ENCODE measurements at regions not wholly inside any gene's neighbourhood (a gene's known extent, or its start where the extent isn't known, plus 50 kb on each side); places are given as distances from the start of the nearest gene placed in this dataset.
"Not testable (repeated sequence)": the region's sequence is repeated elsewhere in the genome, so short reads cannot be mapped to it uniquely, and the experiment has no call there.

DNA sequence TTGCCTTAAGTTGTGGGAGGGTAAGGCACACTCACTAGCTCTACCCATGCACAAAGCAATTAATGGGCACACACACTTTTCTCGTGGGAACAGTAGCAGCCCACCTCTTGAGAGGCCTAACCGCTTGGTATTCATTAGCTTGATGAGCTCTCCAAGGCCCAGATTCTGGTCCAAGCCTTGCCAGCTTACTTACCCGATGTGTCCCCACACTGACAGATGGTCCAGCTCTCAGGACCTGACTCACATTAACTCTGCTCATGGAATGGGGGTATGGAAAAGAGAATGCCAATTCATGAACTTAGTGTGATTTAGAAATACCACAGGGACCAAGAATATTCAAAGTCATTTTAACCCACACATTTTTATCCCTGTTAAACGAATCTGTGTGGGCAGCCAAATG lies 106.8 kb upstream of the CACHD1 start:
- no peak for DNase-seq

DNA sequence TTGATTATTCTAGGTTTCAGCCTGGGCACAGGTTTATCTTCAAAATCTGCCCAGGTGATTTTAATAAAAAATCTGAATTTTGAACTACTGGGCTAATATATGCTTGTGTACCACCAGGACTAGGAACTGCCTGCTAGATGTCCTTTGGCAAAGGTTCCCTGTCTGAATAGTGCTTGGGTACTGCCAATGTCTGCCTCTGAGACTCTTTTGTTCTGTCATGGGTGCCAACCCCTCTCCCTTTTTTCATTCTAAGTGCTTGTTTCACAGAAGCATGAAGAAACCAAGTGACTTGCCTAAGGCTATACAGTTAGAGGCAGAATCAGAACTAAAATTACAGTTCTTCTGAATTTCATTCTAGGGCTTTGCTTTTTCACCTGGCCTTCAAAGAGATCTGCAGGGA lies 106.3 kb upstream of the CACHD1 start:
- DNase-seq = no peak

DNA sequence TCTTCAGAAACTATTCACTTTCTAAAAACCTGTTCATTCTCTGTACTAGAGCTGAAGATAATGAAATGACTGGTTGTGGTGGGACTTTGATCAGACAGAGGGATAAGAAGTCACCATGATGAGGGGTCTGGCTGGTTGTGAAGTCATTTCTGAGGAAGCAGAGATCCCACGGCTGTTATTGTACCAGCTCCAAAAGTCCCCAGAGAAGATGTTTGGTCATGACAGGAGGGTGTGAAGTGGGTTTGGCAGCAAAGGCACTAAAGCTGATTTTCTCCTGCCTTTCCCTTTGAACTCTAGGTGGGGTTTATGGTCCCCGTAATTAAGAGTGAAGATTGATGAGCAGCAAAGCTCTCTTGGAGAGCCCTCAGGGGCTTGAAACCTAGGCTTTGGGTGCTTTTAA lies 103.1 kb upstream of the CACHD1 start:
- no peak for DNase-seq

DNA sequence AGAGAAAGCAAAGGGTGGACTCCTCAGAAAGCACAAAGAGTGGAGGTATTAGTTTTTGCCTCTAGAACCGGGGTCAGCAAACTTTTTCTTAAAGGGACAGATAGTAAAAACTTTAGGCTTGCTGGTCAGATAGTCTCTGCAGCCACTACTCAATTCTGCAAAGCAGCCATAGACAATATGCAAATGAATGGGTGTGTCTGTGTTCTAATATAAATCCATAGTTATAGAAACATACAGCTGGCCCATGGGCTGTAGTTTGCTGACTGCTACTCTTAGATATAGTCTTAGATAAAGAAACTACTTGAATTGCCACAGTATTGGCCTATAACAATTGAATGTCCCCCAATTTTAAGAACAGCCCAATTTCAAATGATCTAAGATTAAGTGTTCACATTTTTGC lies 101.6 kb upstream of the CACHD1 start:
- DNase-seq = no peak

DNA sequence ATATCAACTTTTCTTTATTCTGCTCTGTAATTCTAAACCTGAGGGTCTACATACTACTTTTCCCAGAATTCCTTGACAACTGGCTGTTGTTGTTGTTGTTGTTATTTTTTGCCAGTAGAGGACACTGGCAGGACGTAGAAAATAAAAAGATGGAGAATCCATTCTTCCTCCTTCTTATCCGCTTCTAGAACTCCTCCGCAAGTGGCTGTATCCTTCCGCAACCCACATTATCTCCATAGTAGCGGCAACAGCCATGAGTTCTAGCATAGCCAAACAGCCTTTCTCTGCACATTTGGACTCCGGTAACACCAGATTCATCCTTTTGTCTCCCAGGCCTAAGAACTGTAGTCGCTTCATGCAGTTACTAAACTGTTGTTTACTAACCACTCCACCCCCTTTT lies 91.1 kb upstream of the CACHD1 start:
- no peak for DNase-seq

DNA sequence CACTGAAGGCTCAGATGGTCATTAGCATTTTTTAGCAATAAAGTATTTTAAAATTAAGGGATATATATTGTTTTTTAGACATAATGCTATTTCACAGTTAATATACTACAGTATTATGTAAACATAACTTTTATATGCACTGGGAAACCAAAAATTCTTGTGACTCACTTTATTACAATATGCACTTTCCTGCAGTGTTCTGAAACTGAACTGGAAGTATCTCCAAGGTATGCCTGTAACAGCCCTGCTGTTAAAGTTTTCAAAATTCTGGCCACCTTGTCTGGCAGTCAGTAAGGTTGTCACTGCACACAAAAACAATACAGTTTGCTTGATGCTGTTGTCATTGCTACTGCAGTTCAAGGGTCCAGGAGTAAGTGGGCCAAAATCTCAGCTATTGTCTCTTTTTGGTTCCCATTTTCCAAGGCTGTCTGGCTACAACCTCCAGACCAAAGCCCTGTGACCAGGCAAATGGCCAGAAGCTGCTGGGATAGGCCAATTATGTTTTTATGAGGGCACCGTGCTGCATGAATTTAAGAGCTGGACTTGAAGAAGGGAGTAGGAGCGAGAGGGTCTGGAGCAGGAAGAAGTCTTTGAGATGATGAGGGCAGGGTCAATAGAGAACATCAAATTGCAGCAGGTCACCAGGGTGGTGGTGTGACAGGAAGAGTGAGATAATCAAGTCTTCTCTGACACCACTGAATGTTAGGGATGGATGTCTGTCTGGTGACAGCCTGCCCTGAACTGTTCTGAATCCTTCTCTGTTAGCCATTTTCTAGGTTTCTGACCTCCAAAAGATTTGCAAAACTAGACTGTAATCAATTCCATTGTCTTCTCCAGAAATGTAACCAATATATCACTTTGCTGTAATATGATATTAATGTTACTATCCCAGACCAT lies 82.3 kb upstream of the CACHD1 start:
- no peak for DNase-seq

DNA sequence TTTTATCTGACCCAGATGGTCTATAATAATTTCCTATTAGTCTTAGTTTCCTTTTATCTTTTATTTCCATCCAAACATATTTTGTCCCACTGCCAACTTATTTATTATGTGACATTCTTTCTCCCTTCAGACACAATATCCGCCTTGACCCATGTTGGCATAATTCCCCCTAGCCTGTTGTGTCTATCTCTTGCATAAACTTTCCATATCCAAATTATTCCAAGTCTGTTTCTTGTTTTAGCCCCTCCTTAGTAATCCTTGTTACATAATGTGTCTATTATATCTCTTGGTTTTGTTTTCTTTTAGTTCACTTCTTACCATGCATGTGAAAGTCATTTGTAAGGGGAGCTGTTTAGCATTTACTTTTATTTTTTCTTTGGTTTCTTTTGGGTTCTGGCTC lies 81.6 kb upstream of the CACHD1 start:
- DNase-seq = no peak

DNA sequence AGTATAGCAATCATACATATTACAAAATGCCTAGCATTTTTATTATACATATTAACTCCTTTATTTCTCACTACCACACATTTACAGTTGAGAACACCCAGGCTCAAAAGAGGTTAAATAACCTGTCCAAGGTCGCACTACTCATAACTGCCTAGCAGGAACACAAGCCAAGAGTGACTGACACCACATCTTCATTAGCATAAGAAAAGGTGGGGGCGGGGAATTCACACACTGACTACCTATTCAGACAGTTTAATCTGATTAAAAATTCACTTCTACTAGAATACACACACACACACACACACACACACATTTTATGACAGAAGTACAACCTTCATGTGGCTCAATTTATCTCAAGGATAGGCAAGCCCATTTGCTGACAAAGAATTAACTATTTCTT lies 77.8 kb upstream of the CACHD1 start:
- no peak for DNase-seq

DNA sequence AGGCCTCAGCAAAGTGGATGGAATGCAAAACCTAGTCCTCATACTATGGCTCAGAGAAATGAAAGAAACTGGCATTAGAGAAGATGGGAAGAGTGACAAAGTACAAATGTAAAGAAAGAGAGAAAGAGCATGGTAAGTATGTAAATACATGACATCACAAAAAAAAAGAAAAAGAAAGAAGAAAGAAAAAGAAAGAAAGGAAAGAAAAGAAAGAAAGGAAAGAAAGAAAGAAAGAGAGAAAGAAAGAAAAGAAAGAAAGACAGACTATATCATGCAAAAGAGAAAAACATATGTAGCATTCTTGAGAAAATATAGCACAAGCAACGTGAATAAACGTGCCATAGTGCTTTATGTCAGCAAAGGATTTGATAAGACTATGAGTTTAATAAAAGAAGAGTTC lies 76.1 kb upstream of the CACHD1 start:
- DNase-seq = no peak

DNA sequence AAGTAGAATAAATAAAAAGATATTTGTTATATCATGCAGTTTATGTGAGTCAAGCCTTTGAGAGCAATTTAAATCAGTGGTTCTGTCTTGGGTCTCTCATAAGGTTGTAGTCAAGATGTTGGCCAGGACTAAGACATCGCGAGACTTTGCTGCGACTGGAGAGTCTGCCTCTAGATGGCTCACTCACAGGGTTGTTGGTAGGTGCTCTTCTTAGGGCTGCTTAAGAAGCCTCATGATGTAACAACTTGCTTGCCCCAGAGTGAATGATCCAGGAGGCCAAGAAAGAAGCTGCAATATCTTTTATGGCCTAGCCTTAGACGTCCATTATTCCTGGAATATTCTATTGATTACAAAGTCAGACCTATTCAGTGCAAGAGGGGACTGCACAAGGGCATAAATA lies 73.1 kb upstream of the CACHD1 start:
- no peak for DNase-seq

DNA sequence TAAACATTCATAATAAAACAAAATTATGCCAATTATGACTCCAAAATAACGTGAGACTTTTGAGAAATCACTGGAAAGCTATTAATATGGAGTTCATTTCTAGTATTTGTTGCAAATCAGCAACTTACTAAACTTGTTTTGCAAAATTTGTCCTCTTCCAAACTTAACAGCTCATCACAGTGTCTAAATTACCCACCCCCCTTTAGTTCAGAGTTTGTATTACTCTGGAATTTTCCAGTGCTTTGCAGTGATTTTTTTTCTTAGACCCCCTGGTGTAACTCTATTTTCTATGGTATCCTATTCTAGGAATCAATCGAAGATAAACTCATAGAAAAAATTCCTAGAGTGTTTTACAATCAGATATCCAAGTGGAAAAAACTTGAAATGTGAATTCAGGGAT lies 72.4 kb upstream of the CACHD1 start:
- no peak for DNase-seq

DNA sequence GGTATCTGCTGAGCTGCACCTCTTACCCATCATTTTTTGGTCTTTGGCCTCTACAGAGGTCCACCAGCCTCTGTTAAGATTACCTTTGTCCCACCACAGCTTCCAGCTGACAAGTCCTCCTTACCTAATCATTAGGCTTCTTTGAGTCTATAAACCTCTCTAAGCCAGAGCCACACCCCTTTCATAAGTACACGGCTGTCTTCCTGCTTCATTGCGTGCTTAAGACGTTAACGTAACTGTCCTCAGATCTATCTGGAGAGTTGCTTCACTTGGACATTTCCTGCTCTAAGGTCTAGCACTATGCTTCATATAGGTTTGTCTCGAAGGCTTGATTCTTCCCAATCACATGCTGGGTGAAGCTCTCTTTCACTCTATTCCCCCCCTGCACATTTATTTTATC lies 71.0 kb upstream of the CACHD1 start:
- DNase-seq = no peak

DNA sequence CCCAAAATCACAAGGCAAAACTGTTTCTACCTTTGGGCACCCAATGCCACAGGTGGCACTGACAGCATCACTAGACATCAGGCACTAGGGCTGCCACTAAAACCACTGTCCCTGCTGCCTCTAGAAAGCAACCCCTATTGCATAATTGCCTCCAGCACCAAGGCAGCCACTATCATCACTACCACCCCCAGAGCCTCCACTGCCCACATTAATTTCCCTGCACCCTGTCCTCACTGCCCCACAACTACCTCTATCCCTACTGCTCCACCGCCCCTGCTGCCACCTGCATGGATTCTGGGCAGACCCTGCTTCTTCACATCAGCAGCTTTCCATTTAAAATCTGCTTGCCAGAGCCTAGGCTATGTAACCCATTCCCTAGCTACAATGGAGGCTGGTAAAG lies 68.6 kb upstream of the CACHD1 start:
- DNase-seq = no peak

DNA sequence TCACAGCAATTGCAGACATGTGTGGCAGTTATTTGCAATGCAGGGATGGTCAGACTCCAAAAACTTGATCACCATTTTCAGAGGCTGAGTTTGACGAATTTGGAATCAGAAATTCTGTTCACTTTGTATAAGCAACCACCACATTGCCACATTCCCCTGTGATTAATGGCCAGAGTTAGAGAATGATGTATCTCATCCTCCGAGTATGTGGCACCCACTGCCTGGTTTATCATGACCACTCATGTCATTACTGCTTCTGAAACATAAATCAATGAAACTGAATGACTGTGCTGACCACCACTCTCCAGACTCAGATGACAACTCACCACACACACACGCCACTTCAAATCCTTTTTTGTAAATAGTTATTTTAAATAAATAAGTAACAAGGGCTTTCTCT lies 66.6 kb upstream of the CACHD1 start:
- no peak for DNase-seq

DNA sequence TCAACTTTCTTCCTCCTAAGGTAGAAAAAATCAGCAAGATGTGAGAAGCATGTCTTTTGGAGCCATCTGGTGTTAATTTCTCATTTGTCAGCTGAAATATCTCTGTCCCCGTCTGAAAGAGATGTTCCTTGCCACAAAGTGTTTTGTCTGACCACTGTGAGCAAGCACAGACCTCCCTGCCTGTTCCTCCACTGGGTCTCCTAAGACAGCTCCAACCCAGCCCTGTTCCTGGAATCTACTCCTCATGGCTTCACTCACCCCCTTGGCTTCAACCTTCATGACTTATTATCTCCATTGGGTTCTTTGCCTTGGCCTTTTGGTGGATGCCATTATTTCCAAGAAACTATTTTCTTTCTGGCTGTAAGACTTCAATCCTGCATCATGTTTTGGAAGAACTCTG lies 65.7 kb upstream of the CACHD1 start:
- DNase-seq = no peak

DNA sequence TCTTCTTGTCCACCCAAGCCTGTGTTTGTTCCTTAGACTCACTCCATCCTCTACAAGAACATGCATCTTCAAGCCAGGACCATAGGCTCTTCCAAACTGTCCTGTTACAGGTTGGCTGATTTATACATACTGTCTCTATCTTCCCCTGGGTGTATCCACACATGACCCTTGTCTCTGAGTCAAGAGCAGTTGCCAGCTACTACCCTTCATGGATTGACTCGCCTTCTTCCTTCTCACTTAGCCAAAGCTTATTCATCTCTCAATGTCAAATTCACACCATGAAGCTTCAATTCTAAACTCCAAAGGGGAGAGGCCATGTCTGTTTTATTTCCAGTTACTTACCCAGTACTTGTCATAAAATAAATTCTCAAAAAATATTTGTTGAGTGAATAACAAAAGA lies 64.1 kb upstream of the CACHD1 start:
- DNase-seq = no peak

DNA sequence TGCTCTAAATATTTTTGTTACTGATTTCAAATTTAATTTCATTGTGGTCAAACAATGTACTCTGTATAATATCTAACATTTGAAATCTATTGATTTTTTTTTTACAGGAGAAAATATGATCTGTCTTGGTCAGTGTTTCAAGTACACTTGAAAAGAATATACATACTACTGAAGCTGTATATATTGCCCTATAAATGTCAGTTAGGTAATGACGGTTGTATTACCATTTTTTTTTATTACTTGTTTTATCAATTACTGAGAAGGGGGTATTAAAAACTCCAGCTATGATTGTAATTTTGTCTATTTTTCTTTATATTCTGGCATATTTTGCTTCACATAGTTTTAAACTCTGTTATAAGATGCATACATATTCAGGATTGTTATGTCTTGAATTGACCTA lies 59.7 kb upstream of the CACHD1 start:
- no peak for DNase-seq

DNA sequence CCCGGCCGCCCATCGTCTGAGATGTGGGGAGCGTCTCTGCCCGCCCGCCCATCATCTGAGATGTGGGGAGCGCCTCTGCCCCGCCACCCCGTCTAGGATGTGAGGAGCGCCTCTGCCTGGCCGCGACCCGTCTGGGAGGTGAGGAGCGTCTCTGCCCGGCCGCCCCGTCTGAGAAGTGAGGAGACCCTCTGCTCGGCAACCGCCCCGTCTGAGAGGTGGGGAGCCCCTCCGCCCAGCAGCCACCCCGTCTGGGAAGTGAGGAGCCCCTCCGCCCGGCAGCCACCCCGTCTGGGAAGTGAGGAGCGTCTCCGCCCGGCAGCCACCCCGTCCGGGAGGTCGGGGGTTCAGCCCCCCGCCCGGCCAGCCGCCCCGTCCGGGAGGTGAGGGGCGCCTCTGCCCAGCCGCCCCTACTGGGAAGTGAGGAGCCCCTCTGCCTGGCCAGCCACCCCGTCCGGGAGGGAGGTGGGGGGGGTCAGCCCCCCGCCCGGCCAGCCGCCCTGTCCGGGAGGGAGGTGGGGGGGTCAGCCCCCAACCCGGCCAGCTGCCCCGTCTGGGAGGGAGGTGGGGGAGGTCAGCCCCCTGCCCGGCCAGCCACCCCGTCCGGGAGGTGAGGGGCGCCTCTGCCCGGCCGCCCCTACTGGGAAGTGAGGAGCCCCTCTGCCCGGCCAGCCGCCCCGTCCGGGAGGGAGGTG lies 54.9 kb upstream of the CACHD1 start:
- not testable (repeated sequence) for DNase-seq

DNA sequence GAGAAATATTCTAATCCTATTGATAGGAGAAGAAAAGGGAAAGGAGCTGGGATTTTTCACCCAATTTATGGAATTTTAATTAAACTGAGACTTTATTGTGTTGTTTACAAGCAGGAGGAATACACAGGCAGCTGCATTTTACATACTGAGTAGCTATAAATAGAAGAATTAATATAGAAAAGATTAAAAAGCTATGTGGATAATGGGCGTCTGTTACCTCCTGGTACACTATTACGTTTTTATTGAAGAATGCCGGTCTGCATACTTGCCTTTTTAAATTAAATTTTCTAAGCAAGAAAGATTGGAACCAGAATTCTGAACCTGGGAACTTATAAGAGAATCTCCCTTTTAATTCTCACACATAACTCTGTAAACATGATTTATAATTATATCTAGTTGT lies 52.1 kb upstream of the CACHD1 start:
- no peak for DNase-seq

Measured in KG1 (cell line).